Stimulated activated CD4-positive, alpha-beta T cell treated with anti-CD3 and anti-CD28 coated beads, Interleukin-2, amount 100 ng/mL, for 48 hours (primary cell): ENCODE measurements at regions not wholly inside any gene's neighbourhood (a gene's known extent, or its start where the extent isn't known, plus 50 kb on each side); places are given as distances from the start of the nearest gene placed in this dataset.
"Not testable (repeated sequence)": the region's sequence is repeated elsewhere in the genome, so short reads cannot be mapped to it uniquely, and the experiment has no call there.

Source experiments
- DNase-seq, 2 donors: peaks; one replicate each; pipeline ENCODE4 v3.0.0-alpha.2; 2020

- DNase-seq, result no peak
These were observed 1730.1 kb downstream of the SLITRK5 start for GRCh38 chr13:89401264-89401675.

- DNase-seq, result no peak
These were observed 1731.0 kb downstream of the SLITRK5 start for GRCh38 chr13:89402211-89402610.

- not testable (repeated sequence) for DNase-seq
These were observed 1734.9 kb downstream of the SLITRK5 start for GRCh38 chr13:89406096-89406495.

- no peak for DNase-seq
These were observed 1736.2 kb downstream of the SLITRK5 start for GRCh38 chr13:89407357-89407756.

GRCh38 chr13:89432997-89433396 lies 1761.8 kb downstream of the SLITRK5 start:
- DNase-seq, result no peak

GRCh38 chr13:89434624-89435023 lies 1763.5 kb downstream of the SLITRK5 start:
- DNase-seq, result not testable (repeated sequence)

GRCh38 chr13:89454681-89455080 lies 1783.5 kb downstream of the SLITRK5 start:
- DNase-seq, result no peak

GRCh38 chr13:89455225-89455624 lies 1784.1 kb downstream of the SLITRK5 start:
- no peak for DNase-seq

- no peak for DNase-seq
These were observed 1784.6 kb downstream of the SLITRK5 start for GRCh38 chr13:89455741-89456140.

GRCh38 chr13:89457977-89458376 lies 1786.8 kb downstream of the SLITRK5 start:
- no peak for DNase-seq

- DNase-seq, result no peak
These were observed 1787.3 kb downstream of the SLITRK5 start for GRCh38 chr13:89458456-89458855.

GRCh38 chr13:89460895-89461294 lies 1789.7 kb downstream of the SLITRK5 start:
- DNase-seq, result not testable (repeated sequence)

- DNase-seq, result no peak
These were observed 1794.2 kb downstream of the SLITRK5 start for GRCh38 chr13:89465366-89465765.

GRCh38 chr13:89468081-89468480 lies 1796.9 kb downstream of the SLITRK5 start:
- no peak for DNase-seq

GRCh38 chr13:89470901-89471300 lies 1799.7 kb downstream of the SLITRK5 start:
- DNase-seq, result no peak

- DNase-seq, result no peak
These were observed 1803.3 kb downstream of the SLITRK5 start for GRCh38 chr13:89474432-89474831.

- DNase-seq, result no peak
These were observed 1814.9 kb downstream of the SLITRK5 start for GRCh38 chr13:89486065-89486464.

GRCh38 chr13:89486709-89487108 lies 1815.5 kb downstream of the SLITRK5 start:
- DNase-seq, result no peak

GRCh38 chr13:89490661-89491060 lies 1819.5 kb downstream of the SLITRK5 start:
- no peak for DNase-seq

- DNase-seq, result no peak
These were observed 1825.3 kb downstream of the SLITRK5 start for GRCh38 chr13:89496478-89496877.

- DNase-seq, result no peak
These were observed 1826.5 kb downstream of the SLITRK5 start for GRCh38 chr13:89497658-89498057.

GRCh38 chr13:89502286-89502685 lies 1831.1 kb downstream of the SLITRK5 start:
- DNase-seq, result no peak

- DNase-seq, result no peak
These were observed 1832.8 kb upstream of the MIR17HG start for GRCh38 chr13:89514534-89515312.

- no peak for DNase-seq
These were observed 1831.5 kb upstream of the MIR17HG start for GRCh38 chr13:89515948-89516347.
